Neural cell (in vitro differentiated cells): ENCODE measurements at regions not wholly inside any gene's neighbourhood (a gene's known extent, or its start where the extent isn't known, plus 50 kb on each side); places are given as distances from the start of the nearest gene placed in this dataset.

Source experiments
- EZH2 ChIP-seq: fragments of 200-600, 300-800 bp; shearing (Covaris generic), sonication (generic); IDR thresholded peaks from 2 replicates; pipeline ENCODE4 v1.6.1; 2014; ENCODE audit warnings: antibody characterized with exemption, low read length, borderline replicate concordance, mild to moderate bottlenecking; ENCODE audit not compliant: insufficient read depth, poor library complexity, severe bottlenecking
- MXI1 ChIP-seq: fragments of 450-650 bp; conservative IDR thresholded peaks from 2 replicates; pipeline ENCODE4 v1.6.1; 2014; ENCODE audit warnings: antibody characterized with exemption, mild to moderate bottlenecking; ENCODE audit not compliant: poor library complexity, severe bottlenecking
- POLR2AphosphoS5 ChIP-seq: IDR thresholded peaks from 2 replicates; pipeline ENCODE4 v1.6.1; 2012
- RAD21 ChIP-seq: fragments of 450-650 bp; conservative IDR thresholded peaks from 2 replicates; pipeline ENCODE4 v1.6.1; 2014; ENCODE audit warnings: antibody characterized with exemption, mild to moderate bottlenecking, moderate library complexity
- TF ChIP-seq, protein P1 (sequence below): fragments of 450-650 bp; IDR thresholded peaks from 2 replicates; pipeline ENCODE4 v1.5.1; 2014; ENCODE audit warnings: antibody characterized with exemption, mild to moderate bottlenecking, moderate library complexity; ENCODE audit not compliant: poor library complexity, severe bottlenecking

DNA sequence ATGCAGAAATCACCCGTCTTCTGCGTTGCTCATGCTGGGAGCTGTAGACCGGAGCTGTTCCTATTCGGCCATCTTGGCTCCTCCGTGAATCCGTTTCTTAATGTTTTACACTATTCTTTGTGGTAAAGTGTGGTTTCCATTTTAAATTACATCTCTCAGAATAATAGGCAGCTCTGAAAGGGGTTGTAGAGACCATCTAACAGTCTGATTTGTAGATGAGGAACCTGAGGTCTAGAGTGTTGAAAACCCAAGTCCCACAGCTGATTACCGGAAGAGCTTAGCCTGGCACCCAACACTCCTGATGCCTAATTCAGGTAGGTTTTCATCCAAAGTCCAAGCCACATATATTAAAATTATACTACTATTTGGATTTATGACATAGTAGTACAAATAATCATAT lies 144.0 kb downstream of the LEPR start:
- no peak for TF ChIP-seq EZH2
- no peak for TF ChIP-seq MXI1
- no peak for TF ChIP-seq RAD21
- TF ChIP-seq, protein P1, sequence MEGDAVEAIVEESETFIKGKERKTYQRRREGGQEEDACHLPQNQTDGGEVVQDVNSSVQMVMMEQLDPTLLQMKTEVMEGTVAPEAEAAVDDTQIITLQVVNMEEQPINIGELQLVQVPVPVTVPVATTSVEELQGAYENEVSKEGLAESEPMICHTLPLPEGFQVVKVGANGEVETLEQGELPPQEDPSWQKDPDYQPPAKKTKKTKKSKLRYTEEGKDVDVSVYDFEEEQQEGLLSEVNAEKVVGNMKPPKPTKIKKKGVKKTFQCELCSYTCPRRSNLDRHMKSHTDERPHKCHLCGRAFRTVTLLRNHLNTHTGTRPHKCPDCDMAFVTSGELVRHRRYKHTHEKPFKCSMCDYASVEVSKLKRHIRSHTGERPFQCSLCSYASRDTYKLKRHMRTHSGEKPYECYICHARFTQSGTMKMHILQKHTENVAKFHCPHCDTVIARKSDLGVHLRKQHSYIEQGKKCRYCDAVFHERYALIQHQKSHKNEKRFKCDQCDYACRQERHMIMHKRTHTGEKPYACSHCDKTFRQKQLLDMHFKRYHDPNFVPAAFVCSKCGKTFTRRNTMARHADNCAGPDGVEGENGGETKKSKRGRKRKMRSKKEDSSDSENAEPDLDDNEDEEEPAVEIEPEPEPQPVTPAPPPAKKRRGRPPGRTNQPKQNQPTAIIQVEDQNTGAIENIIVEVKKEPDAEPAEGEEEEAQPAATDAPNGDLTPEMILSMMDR = no peak
- TF ChIP-seq POLR2AphosphoS5 = no peak
